Left cardiac atrium (tissue), 4 donors: ENCODE measurements at regions not wholly inside any gene's neighbourhood (a gene's known extent, or its start where the extent isn't known, plus 50 kb on each side); places are given as distances from the start of the nearest gene placed in this dataset.
"Not testable (repeated sequence)": the region's sequence is repeated elsewhere in the genome, so short reads cannot be mapped to it uniquely, and the experiment has no call there.

Experiments used
- ATAC-seq, 2 donors: fragments of 200-7000 bp; cut with Tn5 transposase; one replicate each; pipeline ENCODE4 v1.9.1; 2020; ENCODE audit warnings: mild to moderate bottlenecking in 2 of 2, moderate library complexity in 2 of 2
- DNase-seq: peaks from one replicate; pipeline ENCODE4 v3.0.0-alpha.2; 2020
- intact Hi-C, 2 donors: fragments of 100-400 bp; cut with DNase I; formaldehyde crosslinking; loops; one replicate each; pipeline versions ENCODE4 v1.14.1 to v1.15.1; 2022 to 2023
- donor health status: DM: no; HTN: yes; CAD: no.
- donor health status: DM: no; HTN: yes; CAD: no; lungs with severe emphysema.
- donor health status: DM: yes; HTN: yes; CAD: no.
- donor health status: Dilated cardiomyopathy.

GRCh38 chr10:86579883-86580520 is 58.4 kb upstream of the WAPL start:
- DNase-seq, result no peak
- peak in 1 of 2 donors; percentile 15 for ATAC-seq
- intact Hi-C loops, result no loop called here

GRCh38 chr10:86580521-86580891 is 58.9 kb upstream of the WAPL start:
- DNase-seq (no peak), ATAC-seq (peak in 1 of 2 donors; percentile 30)
- intact Hi-C loops, result no loop called here

- no peak for ATAC-seq
- DNase-seq, result no peak
- intact Hi-C loops, result loop anchor here in 1 of 2 donors (2.0 kb wide), 1 partner anchor 183 kb away; no protein-coding TSS in a partner anchor
Measured at GRCh38 chr10:86583983-86584382, 62.4 kb upstream of the WAPL start.

GRCh38 chr10:86585037-86585929 is 63.7 kb upstream of the WAPL start:
- DNase-seq (peak; percentile 66), ATAC-seq (peak; percentile 92 to 93)
- intact Hi-C loops, result loop anchor here (2.0 to 5.0 kb wide), 2 partner anchors 184 to 188 kb away; no protein-coding TSS in a partner anchor

- intact Hi-C loops, result loop anchor here in 1 of 2 donors (5.0 kb wide), 1 partner anchor 189 kb away; no protein-coding TSS in a partner anchor
- DNase-seq, result no peak
- no peak for ATAC-seq
Measured at GRCh38 chr10:86586516-86586915, 64.9 kb upstream of the WAPL start.

GRCh38 chr10:86588781-86589180 is 65.6 kb upstream of the OPN4 start:
- ATAC-seq, DNase-seq: not testable (repeated sequence)
- intact Hi-C loops, result loop anchor here in 1 of 2 donors (5.0 kb wide), 1 partner anchor 191 kb away; no protein-coding TSS in a partner anchor

GRCh38 chr10:86591436-86591835 is 62.9 kb upstream of the OPN4 start:
- intact Hi-C loops, result no loop called here
- DNase-seq, result no peak
- ATAC-seq, result no peak

- intact Hi-C loops, result no loop called here
- DNase-seq (no peak), ATAC-seq (peak in 1 of 2 donors; percentile 59)
Measured at GRCh38 chr10:86592413-86592812, 61.9 kb upstream of the OPN4 start.

GRCh38 chr10:86594535-86594934 is 59.8 kb upstream of the OPN4 start:
- DNase-seq, result no peak
- intact Hi-C loops, result no loop called here
- no peak for ATAC-seq

- ATAC-seq (no peak), DNase-seq (no peak)
- intact Hi-C loops, result no loop called here
Measured at GRCh38 chr10:86595496-86595895, 58.9 kb upstream of the OPN4 start.

GRCh38 chr10:86596266-86596665 is 58.1 kb upstream of the OPN4 start:
- ATAC-seq (peak in 1 of 2 donors; percentile 49), DNase-seq (no peak)
- intact Hi-C loops, result no loop called here

- intact Hi-C loops, result no loop called here
- DNase-seq (no peak), ATAC-seq (no peak)
Measured at GRCh38 chr10:86597306-86597705, 57.0 kb upstream of the OPN4 start.

- peak in 1 of 2 donors; percentile 42 for ATAC-seq
- intact Hi-C loops, result no loop called here
- DNase-seq, result no peak
Measured at GRCh38 chr10:86598151-86598550, 56.2 kb upstream of the OPN4 start.

GRCh38 chr10:86599041-86599440 is 55.3 kb upstream of the OPN4 start:
- ATAC-seq, result no peak
- intact Hi-C loops, result no loop called here
- DNase-seq, result no peak

- no peak for DNase-seq
- peak; percentile 58 to 73 for ATAC-seq
- intact Hi-C loops, result no loop called here
Measured at GRCh38 chr10:86599729-86600128, 54.6 kb upstream of the OPN4 start.

- no peak for ATAC-seq
- intact Hi-C loops, result no loop called here
- DNase-seq, result no peak
Measured at GRCh38 chr10:86600296-86600695, 54.1 kb upstream of the OPN4 start.

- intact Hi-C loops, result no loop called here
- ATAC-seq, result no peak
Measured at GRCh38 chr10:86601956-86602602, 52.3 kb upstream of the OPN4 start.

GRCh38 chr10:86603256-86603655 is 51.1 kb upstream of the OPN4 start:
- no peak for DNase-seq
- ATAC-seq, result no peak
- intact Hi-C loops, result no loop called here

More at GRCh38 chr10:86601956-86602602, 52.3 kb upstream of the OPN4 start:
- DNase-seq, result no peak
